ENCODE measurements at regions not wholly inside any gene's neighbourhood (a gene's known extent, or its start where the extent isn't known, plus 50 kb on each side); places are given as distances from the start of the nearest gene placed in this dataset.

GRCh38 chr9:2497666-2498400 is 123.8 kb upstream of the VLDLR start:
- TF ChIP-seq CTCF (IDR thresholded peaks at IDR 0.05; ENCODE audit: borderline replicate concordance, control extremely low read depth, extremely low read depth, insufficient read depth, missing control alignments), result no peak
- in situ Hi-C loops (cut with MboI; ENCODE audit: low sequenced_read_pairs, unreplicated experiment), result no loop called here
- DNase-seq (ENCODE audit: low spot score), result no peak

- in situ Hi-C loops (cut with MboI; ENCODE audit: low sequenced_read_pairs, unreplicated experiment), result no loop called here
- no peak for TF ChIP-seq CTCF (IDR thresholded peaks at IDR 0.05; ENCODE audit: borderline replicate concordance, control extremely low read depth, extremely low read depth, insufficient read depth, missing control alignments)
- DNase-seq (ENCODE audit: low spot score), result no peak
These were observed 119.4 kb upstream of the VLDLR start for GRCh38 chr9:2502210-2502609.

- in situ Hi-C loops (cut with MboI; ENCODE audit: low sequenced_read_pairs, unreplicated experiment), result no loop called here
- no peak for TF ChIP-seq CTCF (IDR thresholded peaks at IDR 0.05; ENCODE audit: borderline replicate concordance, control extremely low read depth, extremely low read depth, insufficient read depth, missing control alignments)
- DNase-seq (ENCODE audit: low spot score), result no peak
These were observed 118.8 kb upstream of the VLDLR start for GRCh38 chr9:2502760-2503159.

GRCh38 chr9:2506321-2506720 is 115.3 kb upstream of the VLDLR start:
- in situ Hi-C loops (cut with MboI; ENCODE audit: low sequenced_read_pairs, unreplicated experiment), result no loop called here
- no peak for DNase-seq (ENCODE audit: low spot score)
- TF ChIP-seq CTCF (IDR thresholded peaks at IDR 0.05; ENCODE audit: borderline replicate concordance, control extremely low read depth, extremely low read depth, insufficient read depth, missing control alignments), result no peak

- in situ Hi-C loops (cut with MboI; ENCODE audit: low sequenced_read_pairs, unreplicated experiment), result no loop called here
- no peak for DNase-seq (ENCODE audit: low spot score)
- no peak for TF ChIP-seq CTCF (IDR thresholded peaks at IDR 0.05; ENCODE audit: borderline replicate concordance, control extremely low read depth, extremely low read depth, insufficient read depth, missing control alignments)
These were observed 98.0 kb upstream of the VLDLR start for GRCh38 chr9:2523591-2523990.

GRCh38 chr9:2524601-2525000 is 97.0 kb upstream of the VLDLR start:
- in situ Hi-C loops (cut with MboI; ENCODE audit: low sequenced_read_pairs, unreplicated experiment), result no loop called here

More at GRCh38 chr9:2524601-2525000, 97.0 kb upstream of the VLDLR start:
- no peak for DNase-seq (ENCODE audit: low spot score)
- no peak for TF ChIP-seq CTCF (IDR thresholded peaks at IDR 0.05; ENCODE audit: borderline replicate concordance, control extremely low read depth, extremely low read depth, insufficient read depth, missing control alignments)

Measured in GM13976 (cell line).